Caco-2 (cell line): ENCODE measurements at regions not wholly inside any gene's neighbourhood (a gene's known extent, or its start where the extent isn't known, plus 50 kb on each side); places are given as distances from the start of the nearest gene placed in this dataset.

ENCODE experiments used
- BruUV-seq: library from RNA; stranded (reverse); fragments of 400-500 nt; replicated peaks from 2 replicates; lab custom pipeline; 2021; lab: Mats Ljungman, UMichigan
- CTCF ChIA-PET: fragments of 300-600 bp; sonication (Branson Sonifier 250); formaldehyde crosslinking; loops from one replicate; lab custom pipeline; 2022; ENCODE audit warnings: antibody characterized with exemption; lab: Charles Lee
- POLR2A ChIA-PET: fragments of 300-600 bp; sonication (Branson Sonifier 250); formaldehyde crosslinking; loops from one replicate; lab custom pipeline; 2022; ENCODE audit warnings: antibody characterized with exemption; lab: Charles Lee
- DNase-seq, 2 experiments: peaks; one replicate each; pipeline versions ENCODE4 v3.0.0 to v3.0.0-alpha.2; 2020 to 2022
- H3K27me3 ChIP-seq: replicated peaks from 2 replicates; pipeline ENCODE4 v1.6.0; 2011; ENCODE audit warnings: low read length; ENCODE audit not compliant: control insufficient read depth, insufficient read depth
- H3K36me3 ChIP-seq: 2 replicates; pipeline ENCODE4 v1.5.1; 2011; ENCODE audit warnings: low read length; ENCODE audit not compliant: control insufficient read depth, insufficient read depth
- H3K4me1 ChIP-seq: fragments of 250-450 bp; sonication (Bioruptor Pico); 2 replicates; pipeline ENCODE4 v1.5.1; 2020; ENCODE audit warnings: mild to moderate bottlenecking
- H3K4me3 ChIP-seq: 2 replicates; pipeline ENCODE4 v1.5.1; 2011; ENCODE audit warnings: low read depth, mild to moderate bottlenecking, control low read depth, low read length
- H3K9me3 ChIP-seq: fragments of 250-450 bp; sonication (Bioruptor Pico); 2 replicates; pipeline ENCODE4 v1.5.1; 2020; ENCODE audit warnings: mild to moderate bottlenecking, moderate library complexity
- H3K27ac Mint-ChIP-seq: one replicate; pipeline ENCODE4 v1.8.0; 2022; ENCODE audit warnings: mixed read lengths; ENCODE audit not compliant: unreplicated experiment
- H3K27me3 Mint-ChIP-seq: one replicate; pipeline ENCODE4 v1.8.0; 2022; ENCODE audit warnings: mixed read lengths; ENCODE audit not compliant: insufficient read depth, unreplicated experiment
- H3K36me3 Mint-ChIP-seq: one replicate; pipeline ENCODE4 v1.8.0; 2022; ENCODE audit warnings: mild to moderate bottlenecking, mixed read lengths; ENCODE audit not compliant: insufficient read depth, unreplicated experiment
- H3K4me1 Mint-ChIP-seq: one replicate; pipeline ENCODE4 v1.8.0; 2022; ENCODE audit warnings: low read depth, mixed read lengths; ENCODE audit not compliant: unreplicated experiment
- H3K4me3 Mint-ChIP-seq: one replicate; pipeline ENCODE4 v1.8.0; 2022; ENCODE audit warnings: mild to moderate bottlenecking, moderate library complexity, mixed read lengths; ENCODE audit not compliant: unreplicated experiment
- H3K9me3 Mint-ChIP-seq: one replicate; pipeline ENCODE4 v1.8.0; 2022; ENCODE audit warnings: mixed read lengths; ENCODE audit not compliant: unreplicated experiment
- intact Hi-C: fragments of 100-400 bp; cut with micrococcal nuclease; formaldehyde crosslinking; loops from one replicate; pipeline ENCODE4 v1.10.0; 2022; ENCODE audit not compliant: unreplicated experiment
- TF ChIP-seq, protein P1 (sequence below), 2 experiments: fragments of 200-600 bp in 1 of 2; IDR thresholded peaks; 1 replicate in 1 of 2; 2 replicates in 1 of 2; pipeline versions ENCODE4 v1.5.1 to v1.8.0; 2011 to 2022; ENCODE audit warnings: antibody characterized with exemption in 1 of 2, control low read depth in 1 of 2, inconsistent platforms in 1 of 2, low read depth in 1 of 2, low read length in 1 of 2, mild to moderate bottlenecking in 1 of 2, moderate library complexity in 1 of 2; ENCODE audit not compliant: insufficient read depth in 1 of 2, severe bottlenecking in 1 of 2, unreplicated experiment in 1 of 2

DNA sequence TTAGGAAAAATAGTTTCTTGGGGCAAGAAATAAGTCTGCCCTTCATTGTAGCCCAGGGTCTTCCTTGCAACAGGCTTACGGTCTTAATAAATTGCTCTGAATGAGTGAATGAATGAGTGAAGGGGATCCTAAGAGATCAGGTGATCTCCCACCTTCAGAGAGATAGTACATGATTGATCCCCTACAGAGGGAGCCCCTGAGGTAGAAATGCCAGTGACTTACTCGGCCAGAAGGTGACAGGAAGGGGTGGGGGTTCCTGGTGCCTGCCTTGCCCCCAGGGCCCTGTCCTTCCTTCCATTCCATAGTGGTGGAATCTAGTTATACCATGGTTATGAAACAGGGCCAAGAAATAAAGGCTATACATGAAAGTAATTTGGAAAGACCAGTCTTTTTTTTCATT, 215.3 kb upstream of the SSTR4 start:
- ChIA-PET CTCF (no interaction called here), POLR2A (no interaction called here)
- intact Hi-C loops, result loop anchor here (10.0 kb wide), 1 partner anchor 245 kb away; no protein-coding TSS in a partner anchor
- TF ChIP-seq, protein P1, sequence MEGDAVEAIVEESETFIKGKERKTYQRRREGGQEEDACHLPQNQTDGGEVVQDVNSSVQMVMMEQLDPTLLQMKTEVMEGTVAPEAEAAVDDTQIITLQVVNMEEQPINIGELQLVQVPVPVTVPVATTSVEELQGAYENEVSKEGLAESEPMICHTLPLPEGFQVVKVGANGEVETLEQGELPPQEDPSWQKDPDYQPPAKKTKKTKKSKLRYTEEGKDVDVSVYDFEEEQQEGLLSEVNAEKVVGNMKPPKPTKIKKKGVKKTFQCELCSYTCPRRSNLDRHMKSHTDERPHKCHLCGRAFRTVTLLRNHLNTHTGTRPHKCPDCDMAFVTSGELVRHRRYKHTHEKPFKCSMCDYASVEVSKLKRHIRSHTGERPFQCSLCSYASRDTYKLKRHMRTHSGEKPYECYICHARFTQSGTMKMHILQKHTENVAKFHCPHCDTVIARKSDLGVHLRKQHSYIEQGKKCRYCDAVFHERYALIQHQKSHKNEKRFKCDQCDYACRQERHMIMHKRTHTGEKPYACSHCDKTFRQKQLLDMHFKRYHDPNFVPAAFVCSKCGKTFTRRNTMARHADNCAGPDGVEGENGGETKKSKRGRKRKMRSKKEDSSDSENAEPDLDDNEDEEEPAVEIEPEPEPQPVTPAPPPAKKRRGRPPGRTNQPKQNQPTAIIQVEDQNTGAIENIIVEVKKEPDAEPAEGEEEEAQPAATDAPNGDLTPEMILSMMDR (IDR thresholded peaks at IDR 0.05; ENCODE audit: insufficient read depth in 1 of 2, low read depth in 1 of 2, low read length in 1 of 2, severe bottlenecking in 1 of 2, unreplicated experiment in 1 of 2), result no peak
- Mint-ChIP-seq H3K9me3 (no peaks in the 10 kb centered on the region), H3K4me3 (no peak overlapping the region), H3K4me1 (peaks cover 6% of the 10 kb centered on the region), H3K36me3 (no peaks in the 10 kb centered on the region), H3K27ac (no peak overlapping the region), H3K27me3 (no peaks in the 10 kb centered on the region)
- Histone ChIP-seq H3K36me3 (no peaks in the 10 kb centered on the region), H3K4me3 (no peak overlapping the region), H3K27me3 (no peaks in the 10 kb centered on the region), H3K4me1 (peaks cover 9% of the 10 kb centered on the region), H3K9me3 (no peaks in the 10 kb centered on the region)
- no TSS peak for BruUV-seq
- no peak for DNase-seq

DNA sequence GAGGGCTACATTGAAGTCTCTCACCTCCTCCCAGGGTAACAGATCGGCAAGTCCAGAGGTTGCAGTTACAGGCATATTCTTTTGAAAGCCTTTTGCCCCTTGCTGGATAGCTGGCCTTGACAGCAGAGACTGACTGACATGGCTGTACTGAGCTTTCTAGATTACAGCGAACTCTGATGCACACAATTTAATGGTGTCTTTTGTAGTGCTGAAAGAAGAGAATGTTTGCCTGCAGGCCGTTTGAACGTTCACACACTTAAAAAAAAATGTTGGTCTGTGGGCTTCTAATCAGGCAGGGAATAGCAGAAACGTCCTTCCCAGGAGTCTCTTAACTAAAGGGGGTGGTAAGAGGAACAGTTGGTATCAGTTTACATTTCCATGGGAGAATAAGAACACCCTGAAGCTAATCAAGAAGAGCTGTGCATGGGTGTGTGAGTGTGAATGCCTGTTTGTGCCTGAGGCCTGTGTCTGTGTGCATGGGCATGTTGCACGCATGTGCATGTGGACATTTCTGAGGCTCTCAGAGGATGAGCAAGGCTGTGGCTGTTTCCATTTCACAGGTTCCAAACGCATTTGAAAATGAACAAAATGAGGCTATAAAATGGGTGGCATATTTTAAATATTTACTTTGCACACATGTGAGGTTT, 213.9 kb upstream of the SSTR4 start:
- TF ChIP-seq, protein P1 (IDR thresholded peaks at IDR 0.05; ENCODE audit: insufficient read depth in 1 of 2, low read depth in 1 of 2, low read length in 1 of 2, severe bottlenecking in 1 of 2, unreplicated experiment in 1 of 2), result no peak
- no peak overlapping the region for H3K4me3 Mint-ChIP-seq

DNA sequence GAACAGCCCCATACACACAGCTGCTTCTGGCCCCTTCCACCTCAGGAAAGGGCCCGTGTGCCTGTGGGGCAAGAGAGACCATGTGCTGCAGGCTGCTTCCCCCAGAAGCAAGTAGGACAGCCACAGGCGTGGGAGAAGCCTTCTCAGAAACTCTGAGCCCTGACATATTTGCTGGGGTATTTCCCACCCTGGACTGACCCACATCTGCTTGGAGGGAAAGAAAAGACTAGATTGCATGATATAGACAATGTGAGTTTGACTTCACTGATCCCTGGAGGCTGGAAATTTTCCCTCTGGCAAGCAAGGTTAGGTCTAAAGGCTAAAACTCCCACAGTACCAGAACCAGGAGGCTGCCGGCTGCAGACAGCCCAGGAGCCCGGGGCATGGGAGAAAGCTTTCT, 213.3 kb upstream of the SSTR4 start:
- Mint-ChIP-seq H3K27me3 (no peaks in the 10 kb centered on the region), H3K9me3 (no peaks in the 10 kb centered on the region), H3K4me1 (peaks cover 13% of the 10 kb centered on the region), H3K27ac (no peak overlapping the region), H3K36me3 (no peaks in the 10 kb centered on the region), H3K4me3 (no peak overlapping the region)
- H3K27me3 ChIP-seq, result no peaks in the 10 kb centered on the region
- no peak for DNase-seq
- no peak overlapping the region for H3K4me3 ChIP-seq
- H3K9me3 ChIP-seq, result no peaks in the 10 kb centered on the region
- peaks cover 10% of the 10 kb centered on the region for H3K4me1 ChIP-seq
- intact Hi-C loops, result no loop called here
- no TSS peak for BruUV-seq
- ChIA-PET POLR2A (no interaction called here), CTCF (interaction anchor here (1.2 kb wide), 1 partner anchor 130 kb away, joined by 3 read pairs; no protein-coding TSS in a partner anchor)
- TF ChIP-seq, protein P1 (IDR thresholded peaks at IDR 0.05; ENCODE audit: insufficient read depth in 1 of 2, low read depth in 1 of 2, low read length in 1 of 2, severe bottlenecking in 1 of 2, unreplicated experiment in 1 of 2), result no peak
- no peaks in the 10 kb centered on the region for H3K36me3 ChIP-seq

More for the DNA sequence above, 213.9 kb upstream of the SSTR4 start:
- Histone ChIP-seq H3K4me3 (no peak overlapping the region), H3K4me1 (peaks cover 9% of the 10 kb centered on the region), H3K27me3 (no peaks in the 10 kb centered on the region), H3K36me3 (no peaks in the 10 kb centered on the region), H3K9me3 (no peaks in the 10 kb centered on the region)
- no peak for DNase-seq
- peaks cover 13% of the 10 kb centered on the region for H3K4me1 Mint-ChIP-seq
- no peaks in the 10 kb centered on the region for H3K36me3 Mint-ChIP-seq
- H3K9me3 Mint-ChIP-seq, result no peaks in the 10 kb centered on the region
- CTCF ChIA-PET, result interaction anchor here (1.2 kb wide), 1 partner anchor 129 kb away, joined by 3 read pairs; no protein-coding TSS in a partner anchor
- peak overlapping the region; percentile 56 for H3K27ac Mint-ChIP-seq
- POLR2A ChIA-PET, result no interaction called here
- intact Hi-C loops, result no loop called here
- H3K27me3 Mint-ChIP-seq, result no peaks in the 10 kb centered on the region
- BruUV-seq, result no TSS peak
